Prostate gland (tissue), 2 donors: ENCODE measurements at regions not wholly inside any gene's neighbourhood (a gene's known extent, or its start where the extent isn't known, plus 50 kb on each side); places are given as distances from the start of the nearest gene placed in this dataset.
"Not testable (repeated sequence)": the region's sequence is repeated elsewhere in the genome, so short reads cannot be mapped to it uniquely, and the experiment has no call there.

Experiments
- CTCF ChIP-seq, 4 experiments: fragments of 200-600 bp in 2 of 4; fragments of 450-650 bp in 2 of 4; sonication (generic) in 2 of 4; IDR thresholded peaks; 1 replicate in 3 of 4; 2 replicates in 1 of 4; pipeline ENCODE4 v1.5.1; 2016 to 2019; ENCODE audit warnings: antibody characterized with exemption in 4 of 4, mild to moderate bottlenecking in 2 of 4, moderate library complexity in 2 of 4
- POLR2A ChIP-seq: fragments of 450-650 bp; IDR thresholded peaks from one replicate; pipeline ENCODE4 v1.6.1; 2016; ENCODE audit warnings: antibody characterized with exemption, mild to moderate bottlenecking
- POLR2AphosphoS5 ChIP-seq: sonication (generic); formaldehyde crosslinking; IDR thresholded peaks from one replicate; pipeline ENCODE4 v1.6.1; 2017; ENCODE audit warnings: antibody characterized with exemption

GRCh38 chr5:42868417-42868816 lies 56.7 kb upstream of the SELENOP start:
- not testable (repeated sequence) for TF ChIP-seq POLR2AphosphoS5; POLR2A; CTCF (IDR thresholded peaks at IDR 0.05)
